SH-SY5Y (cell line): ENCODE measurements at regions not wholly inside any gene's neighbourhood (a gene's known extent, or its start where the extent isn't known, plus 50 kb on each side); places are given as distances from the start of the nearest gene placed in this dataset.

Experiments
- GATA2 ChIP-seq: IDR thresholded peaks from 2 replicates; pipeline ENCODE4 v1.6.1; 2011; ENCODE audit warnings: mild to moderate bottlenecking, low read depth, low read length
- GATA3 ChIP-seq: IDR thresholded peaks from 2 replicates; pipeline ENCODE4 v1.6.1; 2011; ENCODE audit warnings: low read depth, mild to moderate bottlenecking, low read length, moderate library complexity

- TF ChIP-seq GATA3 (no peak), GATA2 (no peak)
These were observed 182.5 kb upstream of the HS6ST1 start for GRCh38 chr2:128501006-128501690.
